ENCODE measurements at regions not wholly inside any gene's neighbourhood (a gene's known extent, or its start where the extent isn't known, plus 50 kb on each side); places are given as distances from the start of the nearest gene placed in this dataset.

DNA sequence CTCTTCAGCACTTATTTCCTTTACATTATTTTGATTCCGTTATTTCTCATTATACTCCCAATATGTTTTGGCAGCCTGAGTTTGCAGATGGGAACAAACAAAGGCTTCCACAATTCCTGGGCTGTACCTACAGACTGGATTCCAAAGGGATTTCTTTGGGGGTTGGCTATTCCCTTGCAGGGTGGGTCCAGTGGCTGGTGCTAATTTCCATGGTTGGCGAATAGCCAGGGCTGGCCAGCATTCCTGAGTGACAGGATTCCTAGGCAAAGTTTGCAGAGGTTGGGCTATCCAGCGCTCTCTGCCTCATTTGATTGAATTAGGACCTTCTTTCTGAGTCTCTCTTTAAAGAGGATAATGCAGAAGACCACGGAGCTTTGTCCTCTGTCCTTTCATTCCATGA lies 207.4 kb downstream of the MAF start:
- H3K27ac ChIP-seq: no peak overlapping the region
- TF ChIP-seq, protein P1, sequence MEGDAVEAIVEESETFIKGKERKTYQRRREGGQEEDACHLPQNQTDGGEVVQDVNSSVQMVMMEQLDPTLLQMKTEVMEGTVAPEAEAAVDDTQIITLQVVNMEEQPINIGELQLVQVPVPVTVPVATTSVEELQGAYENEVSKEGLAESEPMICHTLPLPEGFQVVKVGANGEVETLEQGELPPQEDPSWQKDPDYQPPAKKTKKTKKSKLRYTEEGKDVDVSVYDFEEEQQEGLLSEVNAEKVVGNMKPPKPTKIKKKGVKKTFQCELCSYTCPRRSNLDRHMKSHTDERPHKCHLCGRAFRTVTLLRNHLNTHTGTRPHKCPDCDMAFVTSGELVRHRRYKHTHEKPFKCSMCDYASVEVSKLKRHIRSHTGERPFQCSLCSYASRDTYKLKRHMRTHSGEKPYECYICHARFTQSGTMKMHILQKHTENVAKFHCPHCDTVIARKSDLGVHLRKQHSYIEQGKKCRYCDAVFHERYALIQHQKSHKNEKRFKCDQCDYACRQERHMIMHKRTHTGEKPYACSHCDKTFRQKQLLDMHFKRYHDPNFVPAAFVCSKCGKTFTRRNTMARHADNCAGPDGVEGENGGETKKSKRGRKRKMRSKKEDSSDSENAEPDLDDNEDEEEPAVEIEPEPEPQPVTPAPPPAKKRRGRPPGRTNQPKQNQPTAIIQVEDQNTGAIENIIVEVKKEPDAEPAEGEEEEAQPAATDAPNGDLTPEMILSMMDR (conservative IDR thresholded peaks at IDR 0.05): no peak

DNA sequence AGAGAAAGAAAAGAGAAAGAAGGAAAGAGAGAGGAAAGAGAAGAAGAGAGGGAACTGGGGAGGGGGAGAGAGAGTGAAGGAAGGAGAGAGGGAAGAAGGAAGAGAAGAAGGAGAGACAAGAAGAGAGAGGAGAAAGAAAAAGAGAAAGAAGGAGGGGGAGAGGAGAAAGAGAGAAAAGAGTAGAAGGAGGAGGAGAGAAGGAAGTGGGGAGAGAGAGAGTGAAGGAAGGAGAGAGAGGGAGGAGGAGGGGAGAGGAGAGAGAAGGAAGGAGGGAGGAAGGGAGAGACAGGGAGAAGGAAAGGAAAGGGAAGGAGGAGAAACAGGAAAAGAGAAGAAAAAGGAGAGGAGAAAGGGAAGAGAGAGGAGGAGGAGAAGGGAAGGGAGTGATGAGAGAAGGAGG lies 208.5 kb downstream of the MAF start:
- TF ChIP-seq, protein P1 (conservative IDR thresholded peaks at IDR 0.05): no peak
- H3K27ac ChIP-seq: no peak overlapping the region

DNA sequence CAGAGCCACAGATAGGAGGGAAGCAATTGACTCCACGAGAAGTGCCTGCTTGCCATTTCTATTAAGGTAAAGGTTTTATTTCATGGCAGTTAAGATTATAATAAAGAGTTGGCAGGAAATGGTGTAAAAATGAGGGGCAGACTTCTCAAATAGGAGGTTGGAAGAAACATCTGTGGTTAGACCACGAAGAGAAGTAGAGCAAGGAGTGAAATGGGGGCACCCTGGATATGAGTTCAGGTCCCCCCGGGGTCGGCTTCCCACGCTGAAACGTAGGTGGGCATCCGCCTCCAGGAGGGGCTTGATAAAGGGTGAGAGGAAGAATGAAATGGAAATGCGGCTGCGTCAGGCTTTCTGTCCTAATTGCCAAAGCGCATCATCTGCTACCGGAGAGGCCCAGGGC lies 209.1 kb downstream of the MAF start:
- H3K27ac ChIP-seq: peak overlapping the region; percentile 69
- TF ChIP-seq, protein P1 (conservative IDR thresholded peaks at IDR 0.05): no peak

DNA sequence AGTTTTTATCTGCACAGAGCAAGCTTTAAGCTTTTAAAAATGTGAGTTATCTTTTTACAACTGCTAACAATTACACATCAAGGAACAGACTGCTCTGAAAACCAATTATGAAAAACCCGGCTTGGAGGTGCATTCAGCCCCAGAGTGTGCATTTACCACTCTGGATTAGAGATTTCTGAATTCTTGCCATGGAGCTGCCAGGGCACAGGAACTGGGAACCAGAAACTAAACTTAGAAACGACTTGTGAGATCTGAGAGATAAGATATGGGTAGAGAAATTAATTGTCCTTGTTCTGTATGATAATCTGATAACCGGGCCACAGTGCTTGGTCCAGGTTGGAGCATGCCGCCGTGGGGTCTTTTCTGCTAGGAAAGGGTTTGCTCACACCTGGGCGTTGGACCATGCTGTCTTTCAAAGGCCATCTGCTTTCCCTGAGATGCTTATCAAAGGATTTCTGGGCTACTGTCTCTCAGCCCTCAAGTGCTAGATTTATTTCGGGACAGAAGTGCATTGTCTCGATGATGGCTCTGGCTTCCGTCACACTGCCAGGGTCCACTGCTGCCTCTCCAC lies 210.0 kb downstream of the MAF start:
- H3K27ac ChIP-seq: peak overlapping the region; percentile 69
- TF ChIP-seq, protein P1 (conservative IDR thresholded peaks at IDR 0.05): no peak

DNA sequence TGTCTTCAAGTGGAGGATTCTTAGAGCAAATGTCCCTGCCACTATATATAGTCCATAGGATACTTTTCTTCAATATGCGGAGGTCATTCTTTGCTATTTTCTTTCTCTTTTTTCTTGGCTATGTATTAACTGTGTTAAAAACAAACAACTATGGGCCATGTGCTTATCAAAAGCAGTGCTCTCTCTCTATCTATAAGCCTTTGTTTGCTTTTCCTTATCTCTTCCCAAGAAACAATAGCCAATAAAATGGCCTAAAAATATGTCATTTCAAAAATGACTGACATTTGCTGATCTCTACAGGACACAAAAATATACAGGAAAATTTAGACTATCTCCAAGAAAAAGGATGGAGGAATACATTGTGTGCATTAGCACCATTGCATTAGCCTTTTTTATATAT lies 212.1 kb downstream of the MAF start:
- peak overlapping the region; percentile 69 for H3K27ac ChIP-seq
- TF ChIP-seq, protein P1 (conservative IDR thresholded peaks at IDR 0.05): no peak

DNA sequence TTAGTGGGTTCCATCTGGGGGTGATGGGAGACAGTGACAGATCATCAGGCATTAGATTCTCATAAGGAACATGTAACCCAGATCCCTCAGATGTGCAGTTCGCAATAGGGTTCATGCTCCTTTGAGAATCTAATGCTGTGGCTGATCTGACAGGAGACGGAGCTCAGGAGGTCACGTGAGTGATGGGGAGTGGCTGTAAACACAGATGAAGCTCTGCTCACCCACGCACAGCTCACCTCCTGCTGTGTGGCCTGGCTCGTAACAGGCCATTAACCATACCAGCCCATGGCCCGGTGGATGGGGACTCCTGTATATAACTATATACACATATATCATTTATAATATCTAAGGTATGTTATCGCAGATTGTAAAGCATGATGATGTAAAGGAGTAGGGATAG lies 214.2 kb downstream of the MAF start:
- no peak overlapping the region for H3K27ac ChIP-seq
- TF ChIP-seq, protein P1 (conservative IDR thresholded peaks at IDR 0.05): no peak

DNA sequence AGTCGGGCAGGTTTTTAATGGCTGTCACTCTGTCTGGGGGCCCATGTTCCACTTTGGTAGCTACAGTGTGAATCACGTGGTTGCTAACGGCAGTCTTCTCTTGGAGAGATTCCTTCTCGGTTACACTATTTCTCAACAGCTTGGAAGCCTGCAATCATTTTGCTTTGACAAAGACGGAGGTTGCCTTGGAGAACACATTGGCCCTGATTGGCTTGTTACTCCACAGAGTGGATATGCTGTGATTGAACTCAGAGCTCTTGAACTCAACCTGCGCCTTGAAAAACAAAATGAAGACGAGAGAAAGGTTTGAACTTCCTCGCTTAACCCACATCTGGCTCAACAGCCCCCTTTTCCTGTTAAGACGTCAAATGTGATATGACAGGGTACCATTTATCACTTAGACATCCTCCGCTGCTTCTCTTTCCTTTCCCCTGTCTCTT lies 218.9 kb downstream of the MAF start:
- H3K27ac ChIP-seq: peak overlapping the region; percentile 35
- TF ChIP-seq, protein P1 (conservative IDR thresholded peaks at IDR 0.05): no peak

Data from VCaP (cell line).